Activated CD4-positive, alpha-beta T cell treated with anti-CD3 and anti-CD28 coated beads for 36 hours (primary cell): ENCODE measurements at regions not wholly inside any gene's neighbourhood (a gene's known extent, or its start where the extent isn't known, plus 50 kb on each side); places are given as distances from the start of the nearest gene placed in this dataset.
"Not testable (repeated sequence)": the region's sequence is repeated elsewhere in the genome, so short reads cannot be mapped to it uniquely, and the experiment has no call there.

Experiments used
- ATAC-seq: fragments of 200-7000 bp; cut with Tn5 transposase; one replicate; pipeline ENCODE4 v1.10.0; 2021; ENCODE audit warnings: mild to moderate bottlenecking, moderate library complexity
- CTCF ChIA-PET: fragments of 350-600 bp; sonication (Branson Sonifier 250); formaldehyde crosslinking; loops from one replicate; lab custom pipeline; 2021; ENCODE audit warnings: antibody characterized with exemption; lab: Charles Lee
- POLR2A ChIA-PET: fragments of 350-600 bp; sonication (Branson Sonifier 250); formaldehyde crosslinking; loops from one replicate; lab custom pipeline; 2021; ENCODE audit warnings: antibody characterized with exemption, inconsistent platforms; lab: Charles Lee
- DNase-seq: peaks from one replicate; pipeline ENCODE4 v3.0.0-alpha.2; 2020
- H3K27ac Mint-ChIP-seq: one replicate; pipeline ENCODE4 v1.8.0; 2021; ENCODE audit warnings: mixed read lengths
- H3K27me3 Mint-ChIP-seq: one replicate; pipeline ENCODE4 v1.8.0; 2021; ENCODE audit warnings: mixed read lengths
- H3K36me3 Mint-ChIP-seq: one replicate; pipeline ENCODE4 v1.8.0; 2021; ENCODE audit warnings: low read depth, mixed read lengths
- H3K4me1 Mint-ChIP-seq: one replicate; pipeline ENCODE4 v1.8.0; 2021; ENCODE audit warnings: mixed read lengths
- H3K4me3 Mint-ChIP-seq: one replicate; pipeline ENCODE4 v1.8.0; 2021; ENCODE audit warnings: mild to moderate bottlenecking, moderate library complexity, mixed read lengths
- H3K9me3 Mint-ChIP-seq: one replicate; pipeline ENCODE4 v1.8.0; 2021; ENCODE audit warnings: low read depth, mixed read lengths
- intact Hi-C, 2 experiments: fragments of 100-400 bp; cut with DNase I in 1 of 2; cut with micrococcal nuclease in 1 of 2; formaldehyde crosslinking; loops; one replicate each; pipeline versions ENCODE4 v1.14.2 to v1.15.1; 2022 to 2024; cut with DNase I, micrococcal nuclease

- H3K27me3 Mint-ChIP-seq, result peaks cover 1% of the 10 kb centered on the region
- H3K4me3 Mint-ChIP-seq, result no peak overlapping the region
- POLR2A ChIA-PET, result no interaction called here
- ATAC-seq (peak; percentile 68), DNase-seq (no peak)
- no peak overlapping the region for H3K27ac Mint-ChIP-seq
- CTCF ChIA-PET, result interaction anchor here (1.0 kb wide), 1 partner anchor 148 kb away, joined by 3 read pairs; no protein-coding TSS in a partner anchor
- H3K4me1 Mint-ChIP-seq, result no peaks in the 10 kb centered on the region
- no peaks in the 10 kb centered on the region for H3K36me3 Mint-ChIP-seq
- intact Hi-C loops, result no loop called here
- peaks cover 2% of the 10 kb centered on the region for H3K9me3 Mint-ChIP-seq
These were observed 97.5 kb downstream of the SKIDA1 start for GRCh38 chr10:21427804-21428481.

DNA sequence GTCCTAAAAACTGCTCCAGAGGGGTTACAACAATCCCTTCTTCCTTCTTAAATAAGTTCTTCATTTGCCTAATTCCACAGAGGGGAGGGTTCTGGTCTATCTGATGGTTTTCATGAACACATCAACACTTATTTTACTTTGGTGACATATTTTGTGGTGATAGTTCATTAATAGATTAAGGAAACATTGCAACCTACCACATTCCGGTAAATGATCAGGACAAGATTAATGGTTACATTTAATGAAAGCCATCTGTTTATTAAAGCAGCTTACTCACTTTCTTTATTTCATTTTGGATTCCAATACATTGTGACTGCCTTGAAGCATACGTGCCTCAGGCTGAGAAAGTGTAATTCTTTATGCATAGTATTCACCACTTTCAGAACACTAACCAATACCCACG lies 101.0 kb downstream of the SKIDA1 start:
- intact Hi-C loops, result no loop called here
- Mint-ChIP-seq H3K9me3 (no peaks in the 10 kb centered on the region), H3K4me3 (no peak overlapping the region), H3K27ac (no peak overlapping the region), H3K27me3 (peaks cover 1% of the 10 kb centered on the region), H3K4me1 (no peaks in the 10 kb centered on the region), H3K36me3 (no peaks in the 10 kb centered on the region)
- DNase-seq (no peak), ATAC-seq (no peak)
- ChIA-PET CTCF (interaction anchor here (1.4 kb wide), 1 partner anchor 21 kb away, joined by 4 read pairs; no protein-coding TSS in a partner anchor), POLR2A (no interaction called here)

DNA sequence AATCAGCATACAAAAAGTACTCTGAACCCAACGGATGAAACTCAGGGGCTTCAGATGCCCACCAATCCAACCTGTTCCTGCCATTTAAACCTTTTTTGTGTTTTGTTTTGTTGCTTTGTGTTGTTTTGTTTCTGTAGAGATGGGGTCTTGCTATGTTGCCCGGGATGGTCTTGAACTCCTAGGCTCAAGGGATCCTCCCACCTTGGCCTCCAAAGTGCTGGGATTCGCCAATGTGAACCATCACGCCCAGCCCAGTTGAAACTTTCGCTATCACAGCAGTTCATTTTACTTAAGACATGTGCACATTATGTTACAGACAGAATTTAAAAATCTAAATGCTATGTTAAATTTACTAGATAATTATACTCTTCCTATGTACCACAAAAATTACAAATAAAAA lies 101.6 kb downstream of the SKIDA1 start:
- H3K36me3 Mint-ChIP-seq, result no peaks in the 10 kb centered on the region
- no peaks in the 10 kb centered on the region for H3K4me1 Mint-ChIP-seq
- ChIA-PET POLR2A (no interaction called here), CTCF (interaction anchor here (0.9 to 1.4 kb wide), 2 partner anchors 21 to 32 kb away, joined by 3 to 4 read pairs; no protein-coding TSS in a partner anchor)
- intact Hi-C loops, result no loop called here
- H3K27ac Mint-ChIP-seq, result no peak overlapping the region
- no peak overlapping the region for H3K4me3 Mint-ChIP-seq
- ATAC-seq, result no peak
- DNase-seq, result no peak
- H3K27me3 Mint-ChIP-seq, result peaks cover 1% of the 10 kb centered on the region
- H3K9me3 Mint-ChIP-seq, result no peaks in the 10 kb centered on the region

GRCh38 chr10:21423338-21423737 lies 102.1 kb downstream of the SKIDA1 start:
- Mint-ChIP-seq H3K9me3 (no peaks in the 10 kb centered on the region), H3K4me1 (no peaks in the 10 kb centered on the region), H3K36me3 (no peaks in the 10 kb centered on the region), H3K27me3 (peaks cover 1% of the 10 kb centered on the region), H3K4me3 (no peak overlapping the region), H3K27ac (no peak overlapping the region)
- ChIA-PET POLR2A (no interaction called here), CTCF (interaction anchor here (0.7 to 1.4 kb wide), 3 partner anchors 22 to 326 kb away, joined by 3 to 4 read pairs (median 3); no protein-coding TSS in a partner anchor)
- DNase-seq (no peak), ATAC-seq (no peak)
- intact Hi-C loops, result no loop called here

- Mint-ChIP-seq H3K4me3 (no peak overlapping the region), H3K4me1 (no peaks in the 10 kb centered on the region)
These were observed 103.7 kb downstream of the SKIDA1 start for GRCh38 chr10:21421794-21422193.

GRCh38 chr10:21421016-21421415 lies 104.5 kb downstream of the SKIDA1 start:
- no peaks in the 10 kb centered on the region for H3K4me1 Mint-ChIP-seq
- intact Hi-C loops, result no loop called here
- CTCF ChIA-PET, result no interaction called here

More at GRCh38 chr10:21421794-21422193, 103.7 kb downstream of the SKIDA1 start:
- Mint-ChIP-seq H3K9me3 (no peaks in the 10 kb centered on the region), H3K27ac (no peak overlapping the region), H3K27me3 (peaks cover 1% of the 10 kb centered on the region), H3K36me3 (no peaks in the 10 kb centered on the region)
- DNase-seq (no peak), ATAC-seq (no peak)
- CTCF ChIA-PET, result no interaction called here
- POLR2A ChIA-PET, result no interaction called here
- intact Hi-C loops, result no loop called here

DNA sequence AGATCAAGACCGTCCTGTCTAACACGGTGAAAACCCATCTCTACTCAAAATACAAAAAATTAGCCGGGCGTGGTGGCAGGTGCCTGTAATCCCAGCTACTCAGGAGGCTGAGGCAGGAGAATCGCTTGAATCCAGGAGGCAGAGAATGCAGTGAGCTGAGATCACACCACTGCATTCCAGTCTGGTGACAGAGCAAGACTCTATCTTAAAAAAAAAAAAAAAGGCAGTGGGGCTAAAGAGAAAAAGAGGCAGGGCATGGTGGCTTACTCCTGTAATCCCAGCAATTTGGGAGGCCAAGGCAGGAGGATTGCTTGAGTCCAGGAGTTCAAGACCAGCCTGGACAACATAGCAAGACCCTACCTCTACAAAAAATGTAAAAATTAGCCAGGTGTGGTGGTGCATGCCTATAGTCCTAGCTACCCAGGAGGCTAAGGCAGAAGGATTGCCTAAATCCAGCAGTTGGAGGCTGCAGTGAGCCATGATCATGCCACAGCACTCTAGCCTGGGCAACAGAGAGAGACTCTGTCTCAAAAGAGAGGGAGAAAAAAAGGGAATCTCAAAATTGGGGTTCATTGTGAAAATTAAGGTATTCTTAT lies 106.4 kb downstream of the SKIDA1 start:
- intact Hi-C loops, H3K27me3 Mint-ChIP-seq, H3K36me3 Mint-ChIP-seq, ATAC-seq, H3K9me3 Mint-ChIP-seq, H3K4me3 Mint-ChIP-seq, H3K4me1 Mint-ChIP-seq, CTCF ChIA-PET, DNase-seq, POLR2A ChIA-PET, H3K27ac Mint-ChIP-seq: not testable (repeated sequence)

More at GRCh38 chr10:21421016-21421415, 104.5 kb downstream of the SKIDA1 start:
- DNase-seq (no peak), ATAC-seq (no peak)
- Mint-ChIP-seq H3K9me3 (no peaks in the 10 kb centered on the region), H3K27me3 (peaks cover 1% of the 10 kb centered on the region), H3K27ac (no peak overlapping the region), H3K4me3 (no peak overlapping the region), H3K36me3 (no peaks in the 10 kb centered on the region)
- POLR2A ChIA-PET, result no interaction called here

DNA sequence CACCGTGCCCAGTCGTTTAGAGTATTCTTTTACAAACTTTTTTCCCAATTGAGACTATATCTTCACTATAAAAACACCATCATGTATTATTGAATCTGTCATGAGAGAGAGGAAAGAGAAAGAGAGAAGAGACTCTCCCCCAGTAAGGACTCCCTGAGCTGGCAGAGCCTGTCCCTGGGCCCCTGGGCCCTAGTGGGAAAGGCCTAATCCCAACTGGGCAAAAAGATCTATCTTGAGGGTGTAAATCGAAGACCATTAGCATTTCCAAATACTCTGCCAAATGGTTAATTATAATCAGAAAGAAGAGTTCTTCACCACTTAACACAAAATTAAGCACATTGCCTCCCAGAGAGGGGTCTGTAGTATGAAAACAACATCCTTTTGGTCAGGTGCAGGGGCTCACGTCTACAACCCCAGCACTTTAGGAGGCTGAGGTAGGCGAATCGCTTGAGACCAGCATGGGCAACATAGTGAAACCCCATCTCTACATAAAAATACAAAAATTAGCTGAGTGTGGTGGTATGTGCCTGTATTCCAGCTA lies 108.2 kb downstream of the SKIDA1 start:
- DNase-seq (no peak), ATAC-seq (no peak)
- CTCF ChIA-PET, result no interaction called here
- intact Hi-C loops, result no loop called here
- H3K4me1 Mint-ChIP-seq, result peaks cover 4% of the 10 kb centered on the region
- H3K27me3 Mint-ChIP-seq, result no peaks in the 10 kb centered on the region
- no peak overlapping the region for H3K4me3 Mint-ChIP-seq
- H3K27ac Mint-ChIP-seq, result no peak overlapping the region
- POLR2A ChIA-PET, result no interaction called here
- H3K9me3 Mint-ChIP-seq, result no peaks in the 10 kb centered on the region
- H3K36me3 Mint-ChIP-seq, result no peaks in the 10 kb centered on the region

- POLR2A ChIA-PET, result interaction anchor here (0.7 kb wide), 1 partner anchor 8 kb away, joined by 4 read pairs; no protein-coding TSS in a partner anchor
These were observed 111.8 kb downstream of the SKIDA1 start for GRCh38 chr10:21413680-21414079.

GRCh38 chr10:21413268-21413667 lies 112.2 kb downstream of the SKIDA1 start:
- ChIA-PET CTCF (no interaction called here), POLR2A (no interaction called here)
- no peak overlapping the region for H3K27ac Mint-ChIP-seq
- DNase-seq (no peak), ATAC-seq (no peak)
- intact Hi-C loops, result no loop called here
- no peak overlapping the region for H3K4me3 Mint-ChIP-seq
- H3K36me3 Mint-ChIP-seq, result no peaks in the 10 kb centered on the region
- H3K9me3 Mint-ChIP-seq, result no peaks in the 10 kb centered on the region
- H3K27me3 Mint-ChIP-seq, result no peaks in the 10 kb centered on the region
- peaks cover 4% of the 10 kb centered on the region for H3K4me1 Mint-ChIP-seq

More at GRCh38 chr10:21413680-21414079, 111.8 kb downstream of the SKIDA1 start:
- peaks cover 4% of the 10 kb centered on the region for H3K4me1 Mint-ChIP-seq
- ATAC-seq (no peak), DNase-seq (no peak)
- H3K36me3 Mint-ChIP-seq, result no peaks in the 10 kb centered on the region
- H3K9me3 Mint-ChIP-seq, result no peaks in the 10 kb centered on the region
- no peaks in the 10 kb centered on the region for H3K27me3 Mint-ChIP-seq
- CTCF ChIA-PET, result no interaction called here
- no peak overlapping the region for H3K27ac Mint-ChIP-seq
- intact Hi-C loops, result no loop called here
- no peak overlapping the region for H3K4me3 Mint-ChIP-seq

- intact Hi-C loops, result no loop called here
- H3K4me1 Mint-ChIP-seq, result peaks cover 18% of the 10 kb centered on the region
- peak overlapping the region; percentile 59 for H3K27ac Mint-ChIP-seq
- H3K36me3 Mint-ChIP-seq, result no peaks in the 10 kb centered on the region
- H3K27me3 Mint-ChIP-seq, result no peaks in the 10 kb centered on the region
- POLR2A ChIA-PET, result no interaction called here
- CTCF ChIA-PET, result no interaction called here
- no peak overlapping the region for H3K4me3 Mint-ChIP-seq
- peak; percentile 96 for ATAC-seq
- H3K9me3 Mint-ChIP-seq, result no peaks in the 10 kb centered on the region
- peak; percentile 27 for DNase-seq
These were observed 118.8 kb downstream of the SKIDA1 start for GRCh38 chr10:21406595-21407193.
